GM21619 (cell line): ENCODE measurements at regions not wholly inside any gene's neighbourhood (a gene's known extent, or its start where the extent isn't known, plus 50 kb on each side); places are given as distances from the start of the nearest gene placed in this dataset.
"Not testable (repeated sequence)": the region's sequence is repeated elsewhere in the genome, so short reads cannot be mapped to it uniquely, and the experiment has no call there.

Experiments used
- ATAC-seq: cut with Tn5 transposase; IDR thresholded peaks from one replicate; pipeline ENCODE4 v1.9.1; 2021; ENCODE audit not compliant: unreplicated experiment

DNA sequence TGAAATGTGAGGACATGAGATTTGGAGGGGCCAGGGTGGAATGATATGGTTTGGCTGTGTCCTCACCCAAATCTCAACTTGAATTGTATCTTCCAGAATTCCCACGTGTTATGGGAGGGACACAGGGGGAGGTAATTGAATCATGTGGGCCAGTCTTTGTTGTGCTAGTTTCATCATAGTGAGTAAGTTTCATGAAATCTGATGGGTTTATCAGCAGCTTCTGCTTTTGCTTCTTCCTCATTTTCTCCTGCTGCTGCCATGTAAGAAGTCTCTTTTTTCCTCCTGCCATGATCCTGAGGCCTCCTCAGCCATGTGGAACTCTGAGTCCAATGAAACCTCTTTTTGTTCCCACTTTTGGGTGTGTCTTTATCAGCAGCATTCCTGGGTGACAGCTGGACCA lies 104.3 kb upstream of the UNC5B start:
- not testable (repeated sequence) for ATAC-seq

DNA sequence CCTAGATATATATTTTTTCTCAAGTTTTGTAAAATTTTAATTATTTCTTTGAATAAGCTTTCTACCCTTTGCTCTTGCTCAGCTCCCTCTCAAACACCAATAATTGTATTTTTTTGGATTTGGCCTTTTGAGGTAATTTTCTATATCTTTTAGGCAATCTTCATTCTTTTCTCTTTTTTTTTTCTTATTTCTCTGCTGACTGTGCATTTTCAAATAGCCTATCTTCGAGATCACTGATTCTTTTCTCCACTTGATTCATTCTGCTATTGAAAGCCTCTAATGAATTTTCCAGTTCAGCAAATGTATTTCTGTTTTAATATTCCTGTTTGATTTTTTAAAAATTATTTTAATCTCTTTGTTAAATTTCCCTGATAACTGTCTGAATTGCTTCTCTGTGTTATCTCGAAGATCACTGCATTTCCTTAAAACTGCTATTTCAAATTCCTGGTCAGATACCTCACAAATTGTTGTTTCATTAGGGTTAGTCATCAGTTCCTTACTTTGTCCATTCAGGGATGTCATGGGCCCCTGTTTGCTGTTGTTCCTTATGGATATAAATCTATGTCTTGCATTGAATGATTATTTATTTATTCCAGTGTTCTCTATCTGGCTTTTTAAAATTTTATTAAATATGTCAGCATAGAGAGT lies 100.1 kb upstream of the UNC5B start:
- ATAC-seq: no peak

DNA sequence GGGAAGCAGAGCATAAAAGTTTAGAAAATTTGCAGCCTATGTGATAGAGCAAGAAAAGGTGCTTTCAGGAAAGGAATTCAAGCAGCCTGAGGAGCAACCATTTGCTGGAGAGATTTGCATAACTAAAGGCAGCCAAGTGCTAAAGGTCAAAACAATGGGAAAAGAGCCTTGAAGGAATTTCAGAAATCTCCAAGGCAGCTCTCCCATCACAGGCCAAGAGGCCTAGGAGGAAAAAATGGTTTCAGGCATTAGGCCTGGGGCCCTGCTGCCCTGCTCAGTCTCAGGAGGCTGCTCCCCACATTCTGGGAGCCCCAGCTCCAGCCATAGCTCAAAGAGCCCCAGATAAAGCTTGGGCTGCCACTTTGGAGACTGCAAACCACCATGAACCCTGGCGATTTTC lies 95.9 kb upstream of the UNC5B start:
- no peak for ATAC-seq

DNA sequence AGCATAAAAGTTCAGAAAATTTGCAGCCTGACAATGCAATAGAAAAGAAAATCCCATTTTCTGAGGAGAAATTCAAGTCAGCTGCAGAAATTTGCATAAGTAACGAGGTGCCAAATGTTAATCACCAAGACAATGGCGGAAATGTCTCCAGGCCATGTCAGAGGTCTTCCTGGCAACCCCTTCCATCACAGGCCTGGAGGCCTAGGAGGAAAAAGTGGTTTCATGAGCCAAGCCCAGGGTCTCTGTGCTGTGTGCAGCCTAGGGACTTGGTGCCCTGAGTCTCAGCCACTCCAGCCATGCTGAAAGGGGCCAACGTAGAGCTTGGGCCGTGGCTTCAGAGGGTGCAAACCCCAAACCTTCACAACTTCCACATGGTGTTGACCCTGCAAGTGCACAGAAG lies 94.8 kb upstream of the UNC5B start:
- ATAC-seq: not testable (repeated sequence)

DNA sequence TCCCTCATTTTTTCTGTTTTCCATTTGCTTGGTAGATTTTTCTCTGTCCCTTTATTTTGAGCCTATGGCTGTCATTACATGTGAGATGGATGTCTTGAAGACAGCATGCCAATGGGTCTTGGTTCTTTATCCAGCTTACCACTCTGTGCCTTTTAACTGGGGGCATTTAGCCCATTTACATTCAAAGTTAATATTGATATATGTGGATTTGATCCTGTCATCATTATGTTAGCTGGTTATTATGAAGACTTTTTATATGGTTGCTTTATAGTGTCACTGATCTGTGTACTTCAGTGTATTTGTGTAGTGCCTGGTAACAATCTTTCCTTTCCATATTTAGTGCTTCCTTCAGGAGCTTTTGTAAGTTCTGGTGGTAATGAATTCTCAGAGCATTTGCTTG lies 89.3 kb upstream of the UNC5B start:
- ATAC-seq: no peak

DNA sequence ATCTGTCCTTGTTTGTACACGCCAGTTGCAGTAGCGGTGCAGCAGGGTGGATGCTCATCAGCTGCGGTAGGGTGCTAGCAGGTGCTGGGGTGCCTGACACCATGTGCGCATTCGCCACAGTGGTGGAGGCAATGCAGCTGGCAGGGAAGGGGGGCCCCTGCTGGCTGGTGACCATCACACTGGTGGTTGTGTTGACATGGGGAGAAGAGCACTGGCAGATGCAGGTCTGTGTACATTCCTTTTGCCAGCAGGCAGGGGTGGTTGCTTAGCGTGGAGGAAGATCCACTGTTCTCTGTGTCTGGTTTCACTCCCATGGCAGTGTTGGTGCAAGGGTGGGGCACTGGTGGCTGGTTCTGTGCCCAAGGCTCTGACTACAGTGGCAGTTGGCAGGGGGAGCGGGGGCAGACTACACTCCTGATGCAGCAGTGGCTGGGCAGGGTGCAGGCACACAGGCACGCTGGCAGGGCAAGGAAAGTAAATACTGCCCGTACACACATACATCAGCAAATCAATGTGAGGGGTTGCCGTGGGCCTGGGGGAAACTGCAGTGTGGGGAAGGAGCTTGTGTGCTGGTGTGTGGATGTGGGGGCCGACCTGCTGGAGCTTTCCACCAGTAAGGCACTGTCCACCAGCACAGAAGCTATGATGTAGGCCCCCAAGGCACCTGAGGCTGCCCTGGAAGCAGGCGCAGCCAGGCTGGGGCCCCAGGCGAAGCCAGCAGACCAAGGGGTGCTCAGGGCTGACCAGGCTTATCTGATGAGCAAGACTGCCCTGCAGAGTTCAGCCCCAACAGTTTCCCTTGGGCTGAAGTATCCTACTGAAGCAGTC lies 87.2 kb upstream of the UNC5B start:
- ATAC-seq: no peak

DNA sequence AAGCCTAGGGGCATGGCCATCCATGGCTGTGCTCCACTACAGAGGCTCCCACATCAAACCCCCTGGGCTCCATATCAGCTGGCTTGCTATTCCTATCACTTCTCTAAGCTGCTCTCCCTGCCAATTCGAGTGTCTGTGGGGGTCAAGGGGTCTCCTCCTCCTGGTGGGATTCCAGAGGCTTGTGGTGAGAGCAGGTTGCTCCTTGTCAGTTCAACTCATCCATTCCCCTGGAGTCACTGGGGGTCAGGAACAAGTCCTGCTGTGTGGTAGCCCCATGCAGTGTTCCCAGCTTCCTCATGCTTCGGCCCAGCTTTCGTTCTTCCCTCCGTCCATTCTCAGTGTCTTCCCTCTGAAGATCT lies 86.6 kb upstream of the UNC5B start:
- no peak for ATAC-seq

DNA sequence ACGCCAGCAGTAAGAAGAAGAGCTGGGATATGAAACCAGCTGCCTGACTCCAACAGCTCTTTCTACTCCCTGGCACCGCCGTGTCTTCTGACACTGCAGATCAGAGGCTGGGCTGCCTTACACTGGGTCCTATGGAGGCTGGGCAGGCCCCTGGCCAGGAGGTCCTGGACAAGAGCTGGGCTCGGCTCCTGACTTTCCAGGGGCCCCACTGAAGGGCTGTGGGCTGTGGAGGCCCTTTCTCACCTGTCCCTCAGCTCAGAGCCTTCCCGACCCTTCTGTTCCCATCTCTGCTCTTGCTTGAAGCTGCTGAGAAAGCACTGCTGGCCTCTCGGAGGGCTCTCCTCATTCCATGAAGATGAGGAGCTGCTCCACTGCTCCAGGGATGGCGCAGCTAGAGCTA lies 85.9 kb upstream of the UNC5B start:
- no peak for ATAC-seq

DNA sequence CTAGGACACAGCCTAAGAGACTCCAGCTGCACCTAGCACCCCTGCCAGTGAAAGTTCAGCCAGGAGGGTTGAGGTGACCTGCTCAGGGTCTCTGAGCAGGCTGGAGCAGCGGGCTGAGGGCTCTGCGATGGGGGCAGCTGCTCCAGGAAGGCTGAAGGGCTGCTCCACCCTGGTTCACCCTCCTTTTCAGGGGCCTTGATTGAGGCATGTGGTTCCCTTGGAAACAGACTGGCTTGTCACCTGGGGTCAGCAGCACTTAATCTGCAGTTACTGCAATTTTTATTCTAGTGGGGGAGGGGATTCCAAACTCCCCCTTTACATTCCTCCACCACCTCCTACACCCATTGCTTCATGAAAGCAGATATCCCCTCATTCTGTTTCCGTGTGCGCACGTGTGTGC lies 85.3 kb upstream of the UNC5B start:
- ATAC-seq: no peak

DNA sequence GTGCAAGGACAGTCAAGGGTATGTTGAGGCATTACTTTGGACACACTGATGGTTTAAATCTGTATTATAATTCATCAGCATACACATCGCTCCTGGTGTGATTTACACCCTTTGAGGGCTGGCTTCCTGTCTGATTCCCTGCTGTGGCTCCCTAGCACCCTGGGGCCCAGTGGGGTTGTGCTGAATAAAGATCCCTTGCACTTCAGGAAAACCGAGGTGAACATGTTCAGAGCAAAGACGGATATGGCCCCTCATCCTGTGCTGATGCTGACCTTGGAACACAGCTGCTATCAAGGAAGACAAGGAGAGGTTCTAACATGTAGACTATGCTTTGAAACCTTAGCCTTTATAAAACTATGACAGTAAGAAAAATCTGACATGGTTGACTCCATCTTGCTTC lies 84.6 kb upstream of the UNC5B start:
- no peak for ATAC-seq

DNA sequence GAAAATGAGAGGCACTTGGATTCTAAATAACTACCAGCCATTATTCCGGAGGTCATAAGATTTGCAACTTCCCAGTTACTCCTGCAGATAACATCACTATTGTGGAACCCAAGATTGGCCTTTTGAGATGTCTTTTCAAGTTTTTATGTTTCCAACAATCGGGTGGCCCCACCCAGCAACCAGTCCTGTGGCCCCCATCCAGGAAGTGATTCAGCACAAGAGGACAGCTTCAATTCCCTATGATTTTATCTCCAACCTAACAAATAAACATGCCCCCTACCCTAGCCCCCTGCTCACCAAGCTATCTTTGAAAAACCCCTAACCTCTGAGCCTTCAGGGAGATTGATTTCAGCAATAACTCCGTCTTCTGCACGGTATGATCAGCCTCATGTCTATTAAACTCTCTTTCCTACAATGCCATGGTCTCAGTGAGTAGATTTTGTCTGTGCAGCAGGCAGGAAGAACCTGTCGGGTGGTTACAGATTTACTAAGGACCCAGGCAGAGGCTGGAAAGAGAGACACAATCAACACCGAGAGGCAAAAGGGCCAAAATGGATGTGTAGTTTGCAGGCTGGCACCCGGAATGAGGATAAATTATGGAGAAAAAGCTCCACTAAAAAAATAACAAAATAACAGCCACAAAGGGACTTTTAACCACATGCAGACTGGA lies 83.9 kb upstream of the UNC5B start:
- ATAC-seq: no peak

DNA sequence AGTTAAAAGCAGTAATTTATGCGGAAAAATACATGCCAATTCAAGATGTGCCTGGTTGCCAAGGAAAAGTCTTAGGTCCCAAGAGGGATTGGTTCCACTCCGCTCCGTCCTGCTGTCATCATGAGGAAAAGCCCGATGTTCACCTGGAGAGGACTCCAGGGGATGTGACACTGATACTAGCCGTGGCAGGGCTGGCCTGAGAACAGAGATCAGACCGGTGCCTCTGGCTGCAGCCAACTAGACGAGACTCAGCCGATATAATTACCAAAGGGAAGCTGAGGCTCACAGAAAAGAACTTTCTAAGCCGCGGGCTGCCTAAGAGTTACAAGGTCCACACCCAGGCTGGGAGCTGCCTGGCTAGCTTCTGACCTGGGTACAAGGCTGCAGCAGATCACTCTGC lies 81.3 kb upstream of the UNC5B start:
- no peak for ATAC-seq

DNA sequence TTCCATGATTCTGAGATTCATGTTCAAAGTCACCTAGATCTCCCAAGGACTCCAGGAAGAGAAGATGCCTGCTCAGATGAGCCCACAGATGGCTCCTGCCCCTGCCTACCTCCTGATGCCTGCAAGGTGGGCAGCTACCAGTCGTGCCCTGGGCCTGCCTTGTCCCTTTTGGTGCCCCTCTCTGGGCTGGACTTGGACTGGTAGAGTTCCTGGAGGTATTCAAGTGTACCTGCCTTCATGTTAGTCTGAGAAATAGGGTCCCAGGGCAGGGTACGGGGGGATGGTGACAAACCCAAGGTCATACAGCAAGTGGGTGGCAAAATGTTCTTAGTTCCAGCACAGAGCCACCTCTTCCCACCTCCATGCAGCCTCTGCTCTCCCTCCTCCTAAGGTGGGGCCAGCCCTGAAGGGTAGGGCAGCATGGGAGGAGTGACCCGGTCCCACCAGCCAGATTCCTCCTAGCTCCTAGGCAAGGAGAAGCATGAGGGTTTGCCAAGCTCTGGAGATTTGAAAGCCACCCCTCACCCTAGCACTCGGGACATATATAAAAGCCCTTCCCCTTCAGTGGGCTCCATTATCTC lies 80.8 kb upstream of the UNC5B start:
- ATAC-seq: no peak

DNA sequence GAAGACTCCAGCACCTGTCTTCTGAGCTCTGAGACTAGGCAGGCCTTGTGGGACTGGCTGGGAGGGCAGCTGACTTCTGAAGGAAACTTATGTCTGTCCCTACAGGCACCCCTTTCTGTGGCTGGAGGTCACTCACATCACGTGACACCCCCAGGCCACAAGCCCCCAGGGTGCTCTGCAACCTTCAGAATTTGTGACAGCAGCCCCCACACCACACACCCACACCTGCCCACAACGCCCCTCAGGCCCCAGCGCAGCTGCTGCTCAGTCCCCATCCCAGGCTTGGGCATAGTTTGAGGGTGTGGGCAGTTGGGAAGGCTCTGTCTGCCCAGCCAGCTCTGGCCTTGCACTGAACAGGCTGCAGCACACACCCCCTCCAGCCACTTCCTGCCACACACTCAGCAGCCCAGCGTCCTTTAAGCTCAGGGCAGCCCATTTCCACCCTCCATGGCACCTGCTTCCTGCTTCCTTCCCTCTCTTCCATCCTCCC lies 80.0 kb upstream of the UNC5B start:
- ATAC-seq: no peak

DNA sequence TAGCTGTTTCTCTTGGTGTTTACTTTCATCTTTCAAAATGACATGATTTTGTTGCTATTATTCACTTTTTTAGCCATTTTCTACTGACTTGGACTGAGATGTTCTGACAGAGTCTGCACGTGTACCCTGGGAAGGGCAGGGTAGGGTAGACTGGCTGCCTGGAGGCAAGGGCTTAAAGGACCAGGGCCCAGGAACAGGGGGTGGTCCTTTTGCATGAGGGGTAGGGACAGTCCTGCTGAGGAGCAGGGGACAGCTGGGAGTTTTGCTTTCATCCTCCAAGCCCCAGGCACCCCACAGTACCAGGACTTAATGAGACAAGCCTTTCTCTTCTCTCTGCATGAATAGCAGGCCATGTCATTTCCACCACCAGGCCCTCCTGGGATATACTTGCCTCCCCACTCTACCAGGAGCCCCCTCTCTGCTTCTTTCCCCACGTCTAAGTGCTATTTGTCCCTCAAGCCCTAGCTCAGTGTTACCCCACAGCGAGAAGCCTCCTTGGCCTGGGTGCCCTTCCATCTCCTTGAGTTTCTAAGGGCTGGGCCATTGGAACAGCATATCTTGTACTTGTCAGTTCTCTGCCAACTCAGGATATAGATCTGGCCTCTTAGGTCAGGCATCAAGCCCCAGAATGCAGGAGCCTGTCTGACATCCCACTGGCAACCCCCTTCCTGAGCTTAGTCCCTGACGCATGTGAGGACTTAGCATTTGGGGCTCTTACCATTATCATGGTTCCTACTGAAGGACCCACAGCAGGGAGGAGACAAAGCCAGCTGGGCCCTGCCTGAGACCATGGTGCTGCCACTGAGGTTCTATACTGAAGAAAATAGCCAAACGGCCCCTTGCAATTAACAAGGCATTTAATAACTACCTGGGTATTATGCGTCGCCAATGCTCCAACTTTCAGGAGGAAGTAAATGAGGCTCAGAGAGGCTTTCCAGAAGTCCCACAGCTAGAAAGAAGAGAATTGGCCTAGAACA lies 78.4 kb upstream of the UNC5B start:
- no peak for ATAC-seq

DNA sequence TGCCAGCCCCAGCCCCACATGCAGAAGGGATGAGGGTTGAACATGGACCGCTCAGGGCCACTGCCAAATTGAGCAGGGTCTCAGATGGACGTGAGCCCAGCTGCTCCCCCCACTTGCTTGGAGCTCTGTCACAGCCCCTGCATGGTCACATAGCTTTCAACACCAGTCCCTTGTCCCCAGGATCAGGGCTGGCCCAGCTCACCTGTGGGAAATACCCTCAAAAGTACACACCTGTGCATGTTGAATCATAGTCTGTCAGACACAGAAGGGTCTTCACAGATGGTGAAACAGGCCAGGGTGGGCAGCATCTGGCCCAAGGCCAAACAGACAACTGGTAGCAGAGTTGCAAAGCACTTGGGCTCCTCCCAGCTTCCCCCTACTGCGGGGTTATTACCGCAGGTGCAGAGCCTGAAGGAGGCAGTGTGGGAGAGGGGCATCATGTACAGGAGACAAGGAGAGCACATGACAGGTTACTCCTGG lies 77.6 kb upstream of the UNC5B start:
- ATAC-seq: no peak

DNA sequence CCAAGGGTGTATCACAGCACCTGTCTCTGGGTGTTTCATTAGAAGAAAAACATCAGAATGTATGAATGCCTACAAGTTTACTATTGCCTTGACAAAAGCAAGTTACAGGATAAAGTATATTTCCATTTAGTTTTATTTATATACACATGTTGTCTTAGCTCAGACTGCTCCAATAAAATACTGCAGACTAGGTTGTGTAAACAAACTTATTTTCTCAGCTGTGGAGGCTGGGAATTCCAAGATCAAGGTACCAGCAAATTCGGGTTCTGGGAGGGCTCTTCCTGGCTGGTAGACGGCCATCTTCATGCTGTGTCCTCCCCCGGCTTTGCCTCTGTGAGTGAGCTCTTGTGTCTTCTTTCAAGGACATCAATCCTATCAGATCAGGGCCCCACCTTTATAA lies 77.1 kb upstream of the UNC5B start:
- ATAC-seq: no peak

DNA sequence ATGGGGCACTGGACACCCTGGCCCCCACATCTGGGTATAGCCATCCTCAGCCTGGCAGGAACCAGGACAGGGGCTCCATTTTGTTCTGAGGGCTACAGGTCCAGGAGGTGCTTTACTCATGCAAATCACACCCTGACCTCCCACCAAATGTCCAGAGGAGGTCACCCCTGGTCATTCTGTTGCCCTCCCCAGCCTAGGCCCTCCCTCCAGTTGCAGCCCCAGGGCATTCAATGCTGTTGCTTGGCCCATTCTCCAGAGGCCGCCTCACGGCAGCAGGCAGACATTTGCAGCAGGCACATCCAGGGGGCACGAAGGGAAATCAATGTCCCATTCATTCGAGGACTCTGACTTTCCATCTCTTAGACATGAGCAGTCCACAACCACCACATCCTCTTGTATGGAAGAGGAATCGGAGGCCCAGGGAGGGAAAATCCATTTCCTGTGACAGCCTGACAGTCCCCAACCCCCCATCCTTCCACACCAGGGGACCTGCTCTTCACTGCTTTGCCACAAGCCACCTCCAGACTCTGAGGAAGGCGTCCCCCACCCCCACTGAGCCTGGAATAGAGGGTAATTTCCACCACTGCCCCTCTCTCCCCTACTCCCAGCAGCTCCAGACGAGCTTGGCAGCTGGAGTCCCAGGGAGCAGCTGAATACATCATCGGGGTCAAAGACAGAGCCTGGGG lies 76.2 kb upstream of the UNC5B start:
- ATAC-seq: no peak

DNA sequence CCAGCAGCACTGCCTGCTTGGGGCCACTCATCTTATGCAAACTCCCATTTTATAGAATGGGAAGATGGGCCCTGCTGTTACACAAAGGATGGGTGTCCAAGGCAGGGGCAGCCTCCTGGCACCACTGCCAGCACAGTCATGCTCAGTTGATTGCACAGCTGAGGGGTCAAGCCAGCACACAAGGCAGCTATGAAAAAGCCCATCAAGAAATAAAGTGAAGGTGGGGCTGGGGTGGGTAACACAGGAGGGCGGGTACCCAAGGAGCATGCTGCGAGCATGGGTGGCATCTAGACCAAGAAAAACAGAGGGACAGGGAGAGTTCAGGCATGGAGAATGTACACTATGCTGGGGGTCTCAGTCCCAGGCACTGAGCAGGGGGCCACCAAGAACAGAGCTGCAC lies 74.7 kb upstream of the UNC5B start:
- no peak for ATAC-seq
